ENCODE measurements at regions not wholly inside any gene's neighbourhood (a gene's known extent, or its start where the extent isn't known, plus 50 kb on each side); places are given as distances from the start of the nearest gene placed in this dataset.

- Histone ChIP-seq H3K4me1 (no peaks in the 10 kb centered on the region), H3K27ac (no peak overlapping the region), H3K36me3 (no peaks in the 10 kb centered on the region), H3K9me3 (no peaks in the 10 kb centered on the region), H3K27me3 (no peaks in the 10 kb centered on the region), H3K4me3 (no peak overlapping the region), H3K9ac (ENCODE audit: low read depth in 2 of 2, low read length in 2 of 2) (no peak overlapping the region)
- intact Hi-C loops (cut with DNase I): loop anchor here (5.0 kb wide), 1 partner anchor 353 kb away; no protein-coding TSS in a partner anchor
- no peak for DNase-seq
- TF ChIP-seq CTCF (IDR thresholded peaks at IDR 0.05): peak; percentile 29
These were observed 79.0 kb upstream of the LSM8 start for GRCh38 chr7:118104812-118105441.

- Histone ChIP-seq H3K9ac (ENCODE audit: low read depth in 2 of 2, low read length in 2 of 2) (no peak overlapping the region), H3K9me3 (no peaks in the 10 kb centered on the region), H3K27ac (no peak overlapping the region), H3K27me3 (no peaks in the 10 kb centered on the region), H3K36me3 (no peaks in the 10 kb centered on the region), H3K4me3 (no peak overlapping the region), H3K4me1 (no peaks in the 10 kb centered on the region)
- DNase-seq: no peak
- intact Hi-C loops (cut with DNase I): loop anchor here (5.0 kb wide), 1 partner anchor 357 kb away; no protein-coding TSS in a partner anchor
- no peak for TF ChIP-seq CTCF (IDR thresholded peaks at IDR 0.05)
These were observed 74.4 kb upstream of the LSM8 start for GRCh38 chr7:118109607-118110006.

GRCh38 chr7:118110178-118110925 is 73.6 kb upstream of the LSM8 start:
- intact Hi-C loops (cut with DNase I): no loop called here
- no peaks in the 10 kb centered on the region for H3K27me3 ChIP-seq
- H3K4me3 ChIP-seq: no peak overlapping the region
- H3K36me3 ChIP-seq: no peaks in the 10 kb centered on the region
- no peak overlapping the region for H3K9ac ChIP-seq (ENCODE audit: low read depth in 2 of 2, low read length in 2 of 2)
- no peak for DNase-seq
- no peak overlapping the region for H3K27ac ChIP-seq
- no peak for TF ChIP-seq CTCF (IDR thresholded peaks at IDR 0.05)
- no peaks in the 10 kb centered on the region for H3K9me3 ChIP-seq
- no peaks in the 10 kb centered on the region for H3K4me1 ChIP-seq

- Histone ChIP-seq H3K9me3 (no peaks in the 10 kb centered on the region), H3K27ac (no peak overlapping the region), H3K36me3 (no peaks in the 10 kb centered on the region), H3K9ac (ENCODE audit: low read depth in 2 of 2, low read length in 2 of 2) (no peak overlapping the region), H3K27me3 (no peaks in the 10 kb centered on the region), H3K4me1 (no peaks in the 10 kb centered on the region), H3K4me3 (no peak overlapping the region)
- no peak for DNase-seq
- intact Hi-C loops (cut with DNase I): no loop called here
- TF ChIP-seq CTCF (IDR thresholded peaks at IDR 0.05): no peak
These were observed 72.6 kb upstream of the LSM8 start for GRCh38 chr7:118111347-118111746.

- H3K4me3 ChIP-seq: no peak overlapping the region
- no peaks in the 10 kb centered on the region for H3K4me1 ChIP-seq
- H3K36me3 ChIP-seq: no peaks in the 10 kb centered on the region
- no peak for TF ChIP-seq CTCF (IDR thresholded peaks at IDR 0.05)
- H3K27me3 ChIP-seq: no peaks in the 10 kb centered on the region
- H3K27ac ChIP-seq: no peak overlapping the region
- H3K9me3 ChIP-seq: no peaks in the 10 kb centered on the region
- intact Hi-C loops (cut with DNase I): no loop called here
- no peak for DNase-seq
- no peak overlapping the region for H3K9ac ChIP-seq (ENCODE audit: low read depth in 2 of 2, low read length in 2 of 2)
These were observed 69.8 kb upstream of the LSM8 start for GRCh38 chr7:118114175-118114574.

Data from colonic mucosa (tissue), 4 donors.